Pancreas (tissue), 10 donors: ENCODE measurements at regions not wholly inside any gene's neighbourhood (a gene's known extent, or its start where the extent isn't known, plus 50 kb on each side); places are given as distances from the start of the nearest gene placed in this dataset.
"Not testable (repeated sequence)": the region's sequence is repeated elsewhere in the genome, so short reads cannot be mapped to it uniquely, and the experiment has no call there.

Experiments
- ATAC-seq, 4 donors: fragments of 200-7000 bp; cut with Tn5 transposase; one replicate each; pipeline versions ENCODE4 v1.8.0 to v1.9.1; 2020; ENCODE audit warnings: mild to moderate bottlenecking in 4 of 4, moderate library complexity in 4 of 4
- DNase-seq, 6 donors: peaks; one replicate each; pipeline ENCODE4 v3.0.0-alpha.2; 2020
- FAIRE-seq: peaks from 2 replicates; lab custom pipeline; 2012; peaks lifted over from hg19 to GRCh38; lab: Jason Lieb, UNC
- H3K27ac ChIP-seq, 4 donors: fragments of 200-600 bp; sonication (generic); 1 replicate in 3 of 4; 2 replicates in 1 of 4; pipeline versions ENCODE4 v1.5.0 to v1.8.0; 2020
- H3K27me3 ChIP-seq, 4 donors: fragments of 200-600 bp; one replicate each; pipeline ENCODE4 v1.8.0; 2021
- H3K36me3 ChIP-seq, 3 donors: fragments of 200-600 bp; sonication (generic) in 1 of 3; one replicate each; pipeline versions ENCODE4 v1.5.0 to v1.8.0; 2020 to 2021
- H3K4me1 ChIP-seq, 3 donors: fragments of 200-600 bp; one replicate each; pipeline ENCODE4 v1.8.0; 2021
- H3K4me3 ChIP-seq, 4 donors: fragments of 200-600 bp; sonication (generic) in 2 of 4; one replicate each; pipeline versions ENCODE4 v1.5.0 to v1.8.0; 2020 to 2021
- H3K9me3 ChIP-seq, 4 donors: fragments of 200-600 bp; one replicate each; pipeline ENCODE4 v1.8.0; 2021
- WGBS, 2 donors: extraction: QIAGEN DNeasy Blood & Tissue Kit; methylation state at CpG; one replicate each; pipeline ENCODE4 v1.1.7; 2013; 5-methylcytosine and 5-hydroxymethylcytosine counted together
- intact Hi-C, 3 donors: fragments of 100-400 bp; cut with DNase I; formaldehyde crosslinking; loops; one replicate each; pipeline versions ENCODE4 v1.11.1 to v1.14.2; 2022
- TF ChIP-seq, protein P1 (sequence below), 4 donors: fragments of 200-600 bp; sonication (generic) in 3 of 4; IDR thresholded peaks; one replicate each; pipeline versions ENCODE4 v1.5.0 to v1.8.0; 2021; ENCODE audit warnings: antibody characterized with exemption in 4 of 4
- donor health status: healthy with polysubstance abuse.
- donor health status: DM: no; HTN: no; CAD: no; lungs with moderate emphysema.
- donor health status: DM: no; HTN: no; CAD: no.
- donor health status: control.
- donor health status: control.
- donor health status: Bipolar disorder and iron deficiency.
- donor health status: DM: yes; HTN: yes; CAD: no.
- donor health status: DM: no; HTN: no; CAD: no.
- donor health status: DM: no; HTN: no; CAD: no.
- donor health status: DM: yes; HTN: yes; CAD: no.

DNA sequence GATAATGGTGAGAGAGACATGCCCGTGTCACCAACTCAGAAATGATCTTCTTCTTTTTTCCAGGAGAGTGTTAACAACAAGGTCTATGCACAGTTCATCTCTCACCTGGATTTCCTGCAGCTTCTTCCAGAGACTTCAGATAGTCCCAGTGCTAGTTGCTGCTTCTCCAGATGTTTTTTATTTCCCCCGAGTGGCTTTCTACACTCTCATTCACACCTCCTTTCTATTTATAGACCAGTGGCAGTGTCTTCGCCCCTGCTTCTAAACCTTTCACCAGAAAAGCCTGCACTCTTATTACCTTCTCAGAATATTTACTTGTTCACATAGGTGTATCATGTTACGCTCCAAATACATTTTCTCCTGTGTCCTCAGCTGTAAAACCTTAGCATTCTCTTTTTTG lies 558.8 kb upstream of the CHAC2 start:
- H3K36me3 ChIP-seq: no peaks in the 10 kb centered on the region
- intact Hi-C loops: no loop called here
- WGBS, 2 donors: 36 to 40% methylated on average over 4 of the region's 4 CpGs
- TF ChIP-seq, protein P1, sequence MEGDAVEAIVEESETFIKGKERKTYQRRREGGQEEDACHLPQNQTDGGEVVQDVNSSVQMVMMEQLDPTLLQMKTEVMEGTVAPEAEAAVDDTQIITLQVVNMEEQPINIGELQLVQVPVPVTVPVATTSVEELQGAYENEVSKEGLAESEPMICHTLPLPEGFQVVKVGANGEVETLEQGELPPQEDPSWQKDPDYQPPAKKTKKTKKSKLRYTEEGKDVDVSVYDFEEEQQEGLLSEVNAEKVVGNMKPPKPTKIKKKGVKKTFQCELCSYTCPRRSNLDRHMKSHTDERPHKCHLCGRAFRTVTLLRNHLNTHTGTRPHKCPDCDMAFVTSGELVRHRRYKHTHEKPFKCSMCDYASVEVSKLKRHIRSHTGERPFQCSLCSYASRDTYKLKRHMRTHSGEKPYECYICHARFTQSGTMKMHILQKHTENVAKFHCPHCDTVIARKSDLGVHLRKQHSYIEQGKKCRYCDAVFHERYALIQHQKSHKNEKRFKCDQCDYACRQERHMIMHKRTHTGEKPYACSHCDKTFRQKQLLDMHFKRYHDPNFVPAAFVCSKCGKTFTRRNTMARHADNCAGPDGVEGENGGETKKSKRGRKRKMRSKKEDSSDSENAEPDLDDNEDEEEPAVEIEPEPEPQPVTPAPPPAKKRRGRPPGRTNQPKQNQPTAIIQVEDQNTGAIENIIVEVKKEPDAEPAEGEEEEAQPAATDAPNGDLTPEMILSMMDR (IDR thresholded peaks at IDR 0.05): no peak
- no peaks in the 10 kb centered on the region for H3K27me3 ChIP-seq
- peak overlapping the region in 2 of 4 donors; percentile 23 to 29 for H3K4me3 ChIP-seq
- H3K4me1 ChIP-seq: peaks cover 3 to 13% (median 11%) of the 10 kb centered on the region in 3 donors
- no peaks in the 10 kb centered on the region for H3K9me3 ChIP-seq
- no peak for DNase-seq
- ATAC-seq: peak; percentile 12 to 24 (median 20)
- H3K27ac ChIP-seq: peak overlapping the region; percentile 25 to 77 (median 54)
- FAIRE-seq: no peak

DNA sequence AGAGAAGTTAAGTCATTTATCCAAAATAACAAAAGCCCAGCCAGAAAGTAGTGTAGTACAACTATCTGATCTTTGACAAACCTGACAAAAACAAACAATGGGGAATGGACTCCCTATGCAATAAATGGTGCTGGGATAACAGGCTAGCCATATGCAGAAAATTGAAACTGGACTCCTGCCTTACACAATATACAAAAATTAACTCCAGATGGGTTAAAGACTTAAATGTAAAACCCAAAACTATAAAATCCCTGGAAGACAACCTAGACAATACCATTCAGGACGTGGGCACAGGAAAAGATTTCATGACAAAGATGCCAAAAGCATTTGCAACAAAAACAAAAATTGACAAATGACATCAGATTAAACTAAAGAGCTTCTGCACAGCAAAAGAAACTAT lies 561.4 kb upstream of the CHAC2 start:
- H3K27me3 ChIP-seq, ATAC-seq, FAIRE-seq, H3K27ac ChIP-seq, intact Hi-C loops, H3K4me3 ChIP-seq, H3K36me3 ChIP-seq, H3K9me3 ChIP-seq, DNase-seq: not testable (repeated sequence)
- peaks cover 9 to 12% (median 10%) of the 10 kb centered on the region in 3 donors for H3K4me1 ChIP-seq
- WGBS, 2 donors: 64 to 72% methylated on average over 1 of the region's 1 CpG

DNA sequence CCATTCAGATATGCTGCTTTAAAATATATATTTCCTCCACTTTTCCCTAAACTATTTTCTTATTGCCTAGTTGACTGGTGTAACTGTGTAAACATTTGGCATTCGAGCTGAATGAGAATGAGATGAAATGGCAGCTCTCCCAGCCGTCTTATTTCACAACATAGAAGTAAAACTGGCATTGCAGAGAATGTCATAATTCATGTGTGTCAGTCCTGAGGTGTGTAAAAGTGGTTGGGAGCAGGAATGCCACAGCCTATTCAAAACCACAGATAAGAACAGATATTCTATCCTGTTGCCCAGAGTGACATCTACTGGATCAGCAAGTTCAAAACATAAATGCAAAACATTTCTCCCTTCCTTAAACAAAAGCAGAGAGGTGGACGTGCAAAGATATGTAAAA lies 565.5 kb upstream of the CHAC2 start:
- Histone ChIP-seq H3K9me3 (no peaks in the 10 kb centered on the region), H3K27ac (peak overlapping the region in 2 of 4 donors; percentile 61 to 75), H3K4me1 (peaks cover 10 to 24% (median 17%) of the 10 kb centered on the region in 3 donors), H3K27me3 (no peaks in the 10 kb centered on the region), H3K36me3 (no peaks in the 10 kb centered on the region), H3K4me3 (no peak overlapping the region)
- ATAC-seq: peak; percentile 93 to 96 (median 96)
- TF ChIP-seq, protein P1 (IDR thresholded peaks at IDR 0.05): peak in 2 of 4 donors; percentile 17 to 19
- DNase-seq: peak in 4 of 6 donors; percentile 40 to 74 (median 68)
- FAIRE-seq: peak; percentile 64
- intact Hi-C loops: no loop called here
- 4% methylated on average over 3 of the region's 3 CpGs for WGBS, 2 donors

DNA sequence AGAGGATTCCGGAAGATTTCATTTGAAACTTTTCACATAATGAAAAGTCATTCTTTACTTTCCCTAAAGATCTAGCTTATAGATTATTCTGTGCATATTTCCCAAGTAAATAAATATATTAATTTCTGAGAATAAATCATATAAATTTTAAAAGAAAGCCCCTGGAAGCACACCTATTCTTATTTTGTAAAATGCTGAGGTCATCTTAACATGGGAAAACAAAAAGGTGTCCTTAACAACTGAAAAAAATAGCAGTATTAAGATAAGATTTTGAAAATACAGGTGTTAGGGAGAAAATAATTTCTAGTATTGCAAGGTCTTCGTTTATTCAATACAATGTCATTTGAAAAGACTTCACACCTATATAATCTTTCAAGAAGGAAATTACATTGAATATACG lies 567.5 kb upstream of the CHAC2 start:
- ATAC-seq (peak in 3 of 4 donors; percentile 17 to 23 (median 20)), FAIRE-seq (no peak), DNase-seq (no peak)
- Histone ChIP-seq H3K27me3 (no peaks in the 10 kb centered on the region), H3K27ac (peak overlapping the region in 3 of 4 donors; percentile 26 to 75 (median 58)), H3K4me1 (peaks cover 10 to 24% (median 17%) of the 10 kb centered on the region in 3 donors), H3K36me3 (no peaks in the 10 kb centered on the region), H3K9me3 (no peaks in the 10 kb centered on the region), H3K4me3 (peak overlapping the region in 1 of 4 donors; percentile 6)
- TF ChIP-seq, protein P1 (IDR thresholded peaks at IDR 0.05): no peak
- WGBS, 2 donors: 36 to 47% methylated on average over 3 of the region's 3 CpGs
- intact Hi-C loops: no loop called here

DNA sequence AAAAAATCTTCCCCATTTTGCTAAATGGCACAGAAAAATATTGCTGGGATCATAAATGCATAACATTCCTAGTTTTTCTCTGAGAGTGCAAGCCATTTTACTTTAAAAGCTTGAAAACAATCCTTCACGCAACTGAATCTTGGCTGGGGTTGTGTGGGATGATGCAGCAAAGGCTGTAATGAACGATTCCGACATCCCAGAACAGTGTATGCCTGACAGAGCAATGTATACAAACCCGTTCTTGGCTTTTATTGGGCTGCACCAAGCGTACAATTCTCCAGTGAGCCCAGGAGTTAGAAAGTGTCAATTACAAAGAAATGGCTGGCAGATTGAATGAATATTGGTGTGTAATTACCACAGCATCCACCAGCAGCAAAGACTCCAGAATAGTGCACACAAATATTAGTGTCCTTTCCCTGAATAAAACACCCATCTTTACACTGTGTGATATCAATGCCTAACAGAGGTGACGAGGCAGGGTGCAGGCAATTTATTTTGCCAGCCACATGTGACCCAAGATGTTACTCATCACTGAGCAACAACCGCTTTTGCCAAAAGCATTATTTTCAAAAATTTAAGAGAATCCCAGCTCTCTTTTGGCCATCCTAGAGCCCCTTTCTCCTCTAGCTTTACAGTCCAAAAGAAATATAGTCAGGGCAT lies 578.6 kb upstream of the CHAC2 start:
- DNase-seq (no peak), ATAC-seq (no peak), FAIRE-seq (no peak)
- intact Hi-C loops: no loop called here
- H3K36me3 ChIP-seq: no peaks in the 10 kb centered on the region
- H3K27me3 ChIP-seq: no peaks in the 10 kb centered on the region
- 77 to 80% methylated on average over 7 of the region's 7 CpGs for WGBS, 2 donors
- no peaks in the 10 kb centered on the region for H3K9me3 ChIP-seq
- no peak overlapping the region for H3K27ac ChIP-seq
- no peaks in the 10 kb centered on the region for H3K4me1 ChIP-seq
- TF ChIP-seq, protein P1 (IDR thresholded peaks at IDR 0.05): no peak
- no peak overlapping the region for H3K4me3 ChIP-seq
